B cell (primary cell): ENCODE measurements at regions not wholly inside any gene's neighbourhood (a gene's known extent, or its start where the extent isn't known, plus 50 kb on each side); places are given as distances from the start of the nearest gene placed in this dataset.

ENCODE experiments used
- ATAC-seq: fragments of 200-7000 bp; cut with Tn5 transposase; one replicate; pipeline ENCODE4 v1.10.0; 2021; ENCODE audit warnings: low read depth, mild to moderate bottlenecking, moderate number of reproducible peaks, moderate library complexity
- CTCF ChIA-PET: fragments of 350-600 bp; sonication (Branson Sonifier 250); formaldehyde crosslinking; loops from one replicate; lab custom pipeline; 2021; ENCODE audit warnings: antibody characterized with exemption, inconsistent platforms; lab: Charles Lee
- POLR2A ChIA-PET: fragments of 350-600 bp; sonication (Branson Sonifier 250); formaldehyde crosslinking; loops from one replicate; lab custom pipeline; 2021; ENCODE audit warnings: antibody characterized with exemption; lab: Charles Lee
- DNase-seq: peaks from one replicate; pipeline ENCODE4 v3.0.0; 2013
- H2AFZ ChIP-seq: 2 replicates; pipeline ENCODE4 v1.6.1; 2012; ENCODE audit warnings: mild to moderate bottlenecking, low read depth, low read length; ENCODE audit not compliant: insufficient read depth, poor library complexity, severe bottlenecking
- H3K27ac ChIP-seq, 2 donors: 1 replicate in 1 of 2; 2 replicates in 1 of 2; pipeline ENCODE4 v1.5.1; 2012 to 2013; ENCODE audit warnings: low read length in 2 of 2, mild to moderate bottlenecking in 2 of 2, moderate library complexity in 1 of 2
- H3K27me3 ChIP-seq, 4 experiments: fragments of 200-600 bp in 1 of 4; sonication (generic) in 1 of 4; replicated peaks in 1 of 4; 1 replicate in 2 of 4; 2 replicates in 2 of 4; pipeline versions ENCODE4 v1.6.1 to v1.7.0; 2013 to 2016; ENCODE audit warnings: low read length in 3 of 4, mild to moderate bottlenecking in 2 of 4, mixed read lengths in 1 of 4, moderate library complexity in 1 of 4; ENCODE audit not compliant: insufficient read depth in 4 of 4, control insufficient read depth in 3 of 4; ENCODE audit errors: control extremely low read depth in 1 of 4
- H3K36me3 ChIP-seq, 2 experiments: replicated peaks in 1 of 2; 1 replicate in 1 of 2; 2 replicates in 1 of 2; pipeline versions ENCODE4 v1.6.1 to v1.7.1; 2013; ENCODE audit warnings: low read length in 1 of 2; ENCODE audit not compliant: insufficient read depth in 2 of 2, control insufficient read depth in 1 of 2; ENCODE audit errors: control extremely low read depth in 1 of 2, extremely low read depth in 1 of 2
- H3K4me1 ChIP-seq, 2 donors: fragments of 200-600 bp in 1 of 2; sonication (generic) in 1 of 2; 1 replicate in 1 of 2; 2 replicates in 1 of 2; pipeline versions ENCODE4 v1.5.1 to v1.6.1; 2013 to 2017; ENCODE audit warnings: low read length in 2 of 2; ENCODE audit not compliant: control insufficient read depth in 2 of 2, insufficient read depth in 2 of 2
- H3K4me2 ChIP-seq: replicated peaks from 2 replicates; pipeline ENCODE3; 2012; ENCODE audit warnings: mild to moderate bottlenecking, low read depth, low read length; ENCODE audit not compliant: poor library complexity, severe bottlenecking
- H3K4me3 ChIP-seq, 5 experiments: fragments of 200-600 bp in 1 of 5; sonication (generic) in 1 of 5; 1 replicate in 3 of 5; 2 replicates in 2 of 5; pipeline versions ENCODE4 v1.5.1 to v1.7.0; 2011 to 2016; ENCODE audit warnings: low read length in 4 of 5, mild to moderate bottlenecking in 4 of 5, low read depth in 2 of 5, control low read depth in 1 of 5, moderate library complexity in 1 of 5; ENCODE audit not compliant: insufficient read depth in 1 of 5; ENCODE audit errors: control extremely low read depth in 1 of 5, extremely low read depth in 1 of 5
- H3K79me2 ChIP-seq: fragments of 200-600 bp; sonication (generic); one replicate; pipeline ENCODE4 v1.6.0; 2016; ENCODE audit warnings: low read length; ENCODE audit not compliant: control insufficient read depth, insufficient read depth
- H3K9ac ChIP-seq: fragments of 200-600 bp; sonication (generic); 2 replicates; pipeline ENCODE4 v1.6.1; 2017; ENCODE audit warnings: mild to moderate bottlenecking, low read length, moderate library complexity
- H3K9me3 ChIP-seq, 3 donors: one replicate each; pipeline versions ENCODE4 v1.6.1 to v1.7.1; 2013; ENCODE audit warnings: low read length in 2 of 3; ENCODE audit not compliant: control insufficient read depth in 2 of 3, insufficient read depth in 1 of 3; ENCODE audit errors: control extremely low read depth in 1 of 3
- H4K20me1 ChIP-seq: 2 replicates; pipeline ENCODE4 v1.6.0; 2012; ENCODE audit warnings: mild to moderate bottlenecking, low read length; ENCODE audit not compliant: insufficient read depth, control insufficient read depth, poor library complexity, severe bottlenecking
- H3K27ac Mint-ChIP-seq: one replicate; pipeline ENCODE4 v1.8.0; 2021; ENCODE audit warnings: mixed read lengths
- H3K27me3 Mint-ChIP-seq: one replicate; pipeline ENCODE4 v1.8.0; 2021; ENCODE audit warnings: mixed read lengths
- H3K4me1 Mint-ChIP-seq: one replicate; pipeline ENCODE4 v1.8.0; 2021; ENCODE audit warnings: mixed read lengths
- H3K4me3 Mint-ChIP-seq: one replicate; pipeline ENCODE4 v1.8.0; 2021; ENCODE audit warnings: mixed read lengths
- H3K9me3 Mint-ChIP-seq: one replicate; pipeline ENCODE4 v1.8.0; 2022; ENCODE audit warnings: mixed read lengths; ENCODE audit not compliant: insufficient read depth
- EZH2 ChIP-seq: IDR thresholded peaks from 2 replicates; pipeline ENCODE4 v1.6.1; 2012; ENCODE audit warnings: borderline replicate concordance, low read depth, mild to moderate bottlenecking, moderate library complexity, low read length; ENCODE audit not compliant: insufficient read depth, poor library complexity, severe bottlenecking
- WGBS: methylation state at CpG from one replicate; pipeline ENCODE4 v1.1.5; 2013; ENCODE audit warnings: missing lambda C conversion rate; ENCODE audit not compliant: insufficient coverage; 5-methylcytosine and 5-hydroxymethylcytosine counted together
- intact Hi-C: fragments of 100-400 bp; cut with micrococcal nuclease; formaldehyde crosslinking; loops from one replicate; pipeline ENCODE4 v1.10.0; 2022
- TF ChIP-seq, protein P1 (sequence below): fragments of 200-600 bp; IDR thresholded peaks from one replicate; pipeline ENCODE4 v1.8.0; 2022; ENCODE audit warnings: antibody characterized with exemption, mild to moderate bottlenecking

DNA sequence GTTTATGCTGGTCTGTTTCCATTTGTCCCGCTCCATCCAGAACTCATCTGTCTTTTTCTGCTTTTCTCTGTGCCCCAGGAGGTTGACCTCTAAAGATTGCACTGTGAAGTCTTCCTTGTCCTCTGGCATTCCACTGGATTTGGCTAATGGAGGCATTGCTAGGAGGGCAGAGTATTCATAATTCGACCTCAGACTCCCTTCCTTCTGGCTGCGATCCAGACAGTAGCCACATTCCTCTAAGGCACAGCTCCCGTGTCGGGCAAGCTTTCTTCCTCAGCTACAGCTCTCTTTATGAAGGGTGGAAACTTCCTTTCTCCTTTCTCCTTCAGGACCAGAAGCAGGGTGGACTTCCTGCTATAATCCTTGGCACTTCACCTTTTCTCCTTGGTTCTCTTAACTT is 175.9 kb downstream of the BAMBI start:
- TF ChIP-seq, protein P1, sequence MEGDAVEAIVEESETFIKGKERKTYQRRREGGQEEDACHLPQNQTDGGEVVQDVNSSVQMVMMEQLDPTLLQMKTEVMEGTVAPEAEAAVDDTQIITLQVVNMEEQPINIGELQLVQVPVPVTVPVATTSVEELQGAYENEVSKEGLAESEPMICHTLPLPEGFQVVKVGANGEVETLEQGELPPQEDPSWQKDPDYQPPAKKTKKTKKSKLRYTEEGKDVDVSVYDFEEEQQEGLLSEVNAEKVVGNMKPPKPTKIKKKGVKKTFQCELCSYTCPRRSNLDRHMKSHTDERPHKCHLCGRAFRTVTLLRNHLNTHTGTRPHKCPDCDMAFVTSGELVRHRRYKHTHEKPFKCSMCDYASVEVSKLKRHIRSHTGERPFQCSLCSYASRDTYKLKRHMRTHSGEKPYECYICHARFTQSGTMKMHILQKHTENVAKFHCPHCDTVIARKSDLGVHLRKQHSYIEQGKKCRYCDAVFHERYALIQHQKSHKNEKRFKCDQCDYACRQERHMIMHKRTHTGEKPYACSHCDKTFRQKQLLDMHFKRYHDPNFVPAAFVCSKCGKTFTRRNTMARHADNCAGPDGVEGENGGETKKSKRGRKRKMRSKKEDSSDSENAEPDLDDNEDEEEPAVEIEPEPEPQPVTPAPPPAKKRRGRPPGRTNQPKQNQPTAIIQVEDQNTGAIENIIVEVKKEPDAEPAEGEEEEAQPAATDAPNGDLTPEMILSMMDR, result no peak
- no peak for TF ChIP-seq EZH2

GRCh38 chr10:28857164-28857563 is 179.8 kb downstream of the BAMBI start:
- ATAC-seq (no peak), DNase-seq (no peak)
- TF ChIP-seq, protein P1, result no peak
- TF ChIP-seq EZH2, result no peak
- Histone ChIP-seq H3K4me3 (no peak overlapping the region), H2AFZ (no peak overlapping the region), H3K9me3 (peaks cover 0 to 8% (median 0%) of the 10 kb centered on the region in 3 donors), H3K27me3 (peaks cover 0 to 2% (median 0%) of the 10 kb centered on the region in 4 experiments), H3K4me1 (no peaks in the 10 kb centered on the region), H3K9ac (no peak overlapping the region), H3K27ac (no peak overlapping the region), H3K36me3 (no peaks in the 10 kb centered on the region), H3K4me2 (no peak overlapping the region), H3K79me2 (no peaks in the 10 kb centered on the region), H4K20me1 (no peaks in the 10 kb centered on the region)
- no peaks in the 10 kb centered on the region for H3K4me1 Mint-ChIP-seq
- no peak overlapping the region for H3K4me3 Mint-ChIP-seq
- H3K9me3 Mint-ChIP-seq, result peaks cover 5% of the 10 kb centered on the region
- no peaks in the 10 kb centered on the region for H3K27me3 Mint-ChIP-seq
- POLR2A ChIA-PET, result no interaction called here
- no peak overlapping the region for H3K27ac Mint-ChIP-seq
- CTCF ChIA-PET, result no interaction called here
- intact Hi-C loops, result no loop called here
- WGBS, result no CpG with 5 or more reads among the region's 2 CpGs

More for the DNA sequence above, 175.9 kb downstream of the BAMBI start:
- ATAC-seq (no peak), DNase-seq (no peak)
- WGBS, result 90% methylated on average over 2 of the region's 5 CpGs
- H3K27me3 ChIP-seq, result peaks cover 0 to 2% (median 0%) of the 10 kb centered on the region in 4 experiments
- H4K20me1 ChIP-seq, result no peaks in the 10 kb centered on the region
- ChIA-PET CTCF (no interaction called here), POLR2A (no interaction called here)
- no peak overlapping the region for H2AFZ ChIP-seq
- H3K9ac ChIP-seq, result no peak overlapping the region
- intact Hi-C loops, result no loop called here
- H3K4me3 ChIP-seq, result no peak overlapping the region
- no peaks in the 10 kb centered on the region for H3K79me2 ChIP-seq
- H3K4me2 ChIP-seq, result no peak overlapping the region
- Mint-ChIP-seq H3K4me3 (no peak overlapping the region), H3K27me3 (no peaks in the 10 kb centered on the region), H3K27ac (no peak overlapping the region), H3K9me3 (peaks cover 2% of the 10 kb centered on the region), H3K4me1 (no peaks in the 10 kb centered on the region)
- H3K9me3 ChIP-seq, result peaks cover 0 to 8% (median 0%) of the 10 kb centered on the region in 3 donors
- no peaks in the 10 kb centered on the region for H3K36me3 ChIP-seq
- H3K27ac ChIP-seq, result no peak overlapping the region
- no peaks in the 10 kb centered on the region for H3K4me1 ChIP-seq
